Stimulated activated naive CD8-positive, alpha-beta T cell treated with anti-CD3 and anti-CD28 coated beads, Interleukin-15, amount 100 ng/mL, for 72 hours (primary cell): ENCODE measurements at regions not wholly inside any gene's neighbourhood (a gene's known extent, or its start where the extent isn't known, plus 50 kb on each side); places are given as distances from the start of the nearest gene placed in this dataset.

Experiments used
- ATAC-seq: fragments of 150-1000 bp; cut with Tn5 transposase; 2 replicates; pipeline ENCODE4 v1.10.0; 2021; ENCODE audit warnings: mild to moderate bottlenecking, moderate library complexity
- DNase-seq, 2 donors: peaks; one replicate each; pipeline ENCODE4 v3.0.0; 2021 to 2022
- H3K27ac Mint-ChIP-seq, 2 donors: one replicate each; pipeline ENCODE4 v1.8.0; 2022; ENCODE audit warnings: mild to moderate bottlenecking in 2 of 2, mixed read lengths in 2 of 2, moderate library complexity in 2 of 2
- H3K27me3 Mint-ChIP-seq: one replicate; pipeline ENCODE4 v1.8.0; 2022; ENCODE audit warnings: mixed read lengths
- H3K4me1 Mint-ChIP-seq: one replicate; pipeline ENCODE4 v1.8.0; 2022; ENCODE audit warnings: mild to moderate bottlenecking, mixed read lengths
- H3K4me3 Mint-ChIP-seq, 2 donors: one replicate each; pipeline ENCODE4 v1.8.0; 2022; ENCODE audit warnings: mild to moderate bottlenecking in 2 of 2, mixed read lengths in 2 of 2, moderate library complexity in 1 of 2
- H3K9me3 Mint-ChIP-seq, 2 donors: one replicate each; pipeline ENCODE4 v1.8.0; 2022; ENCODE audit warnings: mixed read lengths in 2 of 2

- Mint-ChIP-seq H3K9me3 (no peaks in the 10 kb centered on the region), H3K4me3 (no peak overlapping the region), H3K4me1 (no peaks in the 10 kb centered on the region), H3K27me3 (no peaks in the 10 kb centered on the region), H3K27ac (no peak overlapping the region)
- ATAC-seq: no peak
- DNase-seq: no peak
These were observed 1021.7 kb upstream of the GBE1 start for GRCh38 chr3:82783194-82783593.

GRCh38 chr3:82773207-82773606 lies 1011.8 kb upstream of the GBE1 start:
- DNase-seq (no peak), ATAC-seq (no peak)
- Mint-ChIP-seq H3K4me3 (no peak overlapping the region), H3K27ac (no peak overlapping the region), H3K4me1 (no peaks in the 10 kb centered on the region), H3K27me3 (no peaks in the 10 kb centered on the region), H3K9me3 (peaks cover 0 to 15% of the 10 kb centered on the region in 2 donors)

DNA sequence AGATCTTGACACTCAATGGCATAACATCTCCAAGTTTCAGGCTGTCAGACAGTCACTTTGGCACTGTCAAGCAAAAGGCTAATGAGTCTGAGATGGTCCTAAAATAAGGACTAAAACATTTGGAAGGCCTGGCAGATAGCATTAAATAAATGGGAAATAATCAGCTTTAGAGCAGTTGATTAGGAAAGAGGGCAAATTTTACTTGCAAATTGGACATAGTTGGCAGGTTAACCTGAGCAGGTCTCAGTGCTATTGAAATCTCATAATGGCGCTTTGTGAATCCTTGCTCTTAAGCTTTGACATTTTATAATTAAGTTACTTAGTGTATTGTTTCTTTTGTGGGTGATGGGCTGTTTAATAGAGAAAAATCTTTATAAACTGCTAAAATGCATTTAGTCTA lies 1003.1 kb upstream of the GBE1 start:
- Mint-ChIP-seq H3K27ac (no peak overlapping the region), H3K27me3 (no peaks in the 10 kb centered on the region), H3K9me3 (peaks cover 0 to 5% of the 10 kb centered on the region in 2 donors), H3K4me1 (no peaks in the 10 kb centered on the region), H3K4me3 (no peak overlapping the region)
- DNase-seq (no peak), ATAC-seq (no peak)

DNA sequence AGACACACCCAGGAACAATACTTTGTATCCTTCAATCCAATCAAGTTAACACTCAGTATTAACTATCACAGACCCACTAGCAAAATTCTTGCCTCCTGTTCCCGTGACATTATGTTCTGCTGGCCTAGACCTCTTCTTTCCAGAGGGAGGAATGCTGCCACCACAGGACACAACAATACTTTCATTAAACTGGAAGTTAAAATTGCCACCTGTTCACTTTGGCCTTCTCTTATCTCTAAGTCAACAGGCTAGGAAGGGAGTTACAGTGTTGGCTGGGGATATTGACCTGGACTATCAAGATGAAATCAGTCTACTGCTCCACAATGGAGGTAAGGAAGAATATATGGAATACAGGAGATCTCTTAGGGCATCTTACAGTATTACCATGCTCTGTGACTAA lies 1000.4 kb upstream of the GBE1 start:
- DNase-seq (no peak), ATAC-seq (no peak)
- H3K4me3 Mint-ChIP-seq: no peak overlapping the region
- peaks cover 0 to 8% of the 10 kb centered on the region in 2 donors for H3K9me3 Mint-ChIP-seq
- H3K4me1 Mint-ChIP-seq: no peaks in the 10 kb centered on the region
- no peaks in the 10 kb centered on the region for H3K27me3 Mint-ChIP-seq
- no peak overlapping the region for H3K27ac Mint-ChIP-seq

- Mint-ChIP-seq H3K9me3 (peaks cover 8 to 19% of the 10 kb centered on the region in 2 donors), H3K4me3 (no peak overlapping the region), H3K4me1 (no peaks in the 10 kb centered on the region), H3K27me3 (no peaks in the 10 kb centered on the region), H3K27ac (no peak overlapping the region)
- ATAC-seq (no peak), DNase-seq (no peak)
These were observed 984.1 kb upstream of the GBE1 start for GRCh38 chr3:82745544-82745943.

GRCh38 chr3:82743196-82743595 lies 981.8 kb upstream of the GBE1 start:
- Mint-ChIP-seq H3K27ac (no peak overlapping the region), H3K27me3 (no peaks in the 10 kb centered on the region), H3K4me1 (no peaks in the 10 kb centered on the region), H3K9me3 (peaks cover 8 to 19% of the 10 kb centered on the region in 2 donors), H3K4me3 (no peak overlapping the region)
- no peak for DNase-seq
- ATAC-seq: no peak

GRCh38 chr3:82741346-82741745 lies 979.9 kb upstream of the GBE1 start:
- Mint-ChIP-seq H3K4me1 (no peaks in the 10 kb centered on the region), H3K9me3 (peaks cover 0 to 19% of the 10 kb centered on the region in 2 donors), H3K27me3 (no peaks in the 10 kb centered on the region), H3K4me3 (no peak overlapping the region), H3K27ac (no peak overlapping the region)
- ATAC-seq: no peak
- DNase-seq: no peak

- Mint-ChIP-seq H3K27me3 (no peaks in the 10 kb centered on the region), H3K4me3 (no peak overlapping the region), H3K27ac (no peak overlapping the region), H3K9me3 (peaks cover 0 to 9% of the 10 kb centered on the region in 2 donors), H3K4me1 (no peaks in the 10 kb centered on the region)
- DNase-seq (no peak), ATAC-seq (no peak)
These were observed 977.9 kb upstream of the GBE1 start for GRCh38 chr3:82739390-82739789.

DNA sequence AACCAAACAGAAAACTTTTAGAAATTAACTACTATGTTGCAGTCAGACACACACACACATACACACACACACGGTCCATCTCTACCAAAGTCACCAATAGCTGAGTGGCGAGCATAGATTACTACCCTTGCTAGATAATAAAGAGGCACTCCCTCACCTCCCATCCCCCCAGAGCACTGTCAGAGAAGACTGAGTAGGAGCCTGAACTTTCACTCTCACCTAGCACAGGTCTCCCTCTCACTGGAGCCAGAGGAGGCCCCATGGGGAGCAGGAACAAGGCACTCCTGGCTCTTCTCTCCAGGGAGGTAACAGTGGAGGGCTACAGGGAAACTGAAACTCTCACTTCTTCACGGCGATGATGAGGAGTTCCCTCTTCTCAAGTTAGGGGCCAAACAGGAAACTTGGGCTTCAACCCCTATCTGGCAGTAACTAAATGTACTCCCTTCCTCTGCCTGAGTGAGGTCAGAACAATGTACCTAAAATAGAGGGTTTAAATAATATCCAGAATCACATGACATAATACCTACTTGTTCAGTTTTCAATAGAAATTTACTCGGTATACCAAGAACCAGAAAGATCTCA lies 975.3 kb upstream of the GBE1 start:
- Mint-ChIP-seq H3K27me3 (no peaks in the 10 kb centered on the region), H3K27ac (no peak overlapping the region), H3K4me3 (no peak overlapping the region), H3K9me3 (no peaks in the 10 kb centered on the region), H3K4me1 (no peaks in the 10 kb centered on the region)
- DNase-seq (no peak), ATAC-seq (no peak)

DNA sequence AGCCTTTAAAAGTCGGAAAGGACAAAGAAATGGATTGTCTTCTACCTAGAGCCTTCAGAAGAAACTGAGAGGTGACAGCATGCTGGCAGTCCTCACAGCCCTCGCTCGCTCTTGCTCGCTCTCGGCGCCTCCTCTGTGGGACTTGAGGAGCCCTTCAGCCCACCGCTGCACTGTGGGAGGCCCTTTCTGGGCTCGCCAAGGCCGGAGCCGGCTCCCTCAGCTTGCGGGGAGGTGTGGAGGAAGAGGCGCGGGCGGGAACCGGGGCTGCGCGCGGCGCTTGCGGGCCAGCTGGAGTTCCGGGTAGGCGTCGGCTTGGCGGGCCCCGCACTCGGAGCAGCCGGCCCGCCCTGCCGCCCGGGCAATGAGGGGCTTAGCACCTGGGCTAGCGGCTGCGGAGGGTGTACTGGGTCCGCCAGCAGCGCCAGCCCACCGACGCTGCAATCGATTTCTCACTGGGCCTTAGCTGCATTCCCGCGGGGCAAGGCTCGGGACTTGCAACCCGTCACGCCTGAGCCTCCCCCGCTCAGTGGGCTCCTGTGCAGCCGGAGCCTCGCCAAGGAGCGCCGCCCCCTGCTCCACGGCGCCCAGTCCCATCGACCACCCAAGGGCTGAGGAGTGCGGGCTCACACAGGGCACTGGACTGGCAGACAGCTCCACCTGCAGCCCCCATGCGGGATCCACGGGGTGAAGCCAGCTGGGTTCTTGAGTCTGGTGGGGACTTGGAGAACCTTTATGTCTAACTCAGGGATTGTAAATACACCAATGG lies 953.8 kb upstream of the GBE1 start:
- no peak for ATAC-seq
- Mint-ChIP-seq H3K27ac (no peak overlapping the region), H3K27me3 (no peaks in the 10 kb centered on the region), H3K9me3 (peaks cover 8 to 24% of the 10 kb centered on the region in 2 donors), H3K4me3 (no peak overlapping the region), H3K4me1 (no peaks in the 10 kb centered on the region)
- DNase-seq: no peak

DNA sequence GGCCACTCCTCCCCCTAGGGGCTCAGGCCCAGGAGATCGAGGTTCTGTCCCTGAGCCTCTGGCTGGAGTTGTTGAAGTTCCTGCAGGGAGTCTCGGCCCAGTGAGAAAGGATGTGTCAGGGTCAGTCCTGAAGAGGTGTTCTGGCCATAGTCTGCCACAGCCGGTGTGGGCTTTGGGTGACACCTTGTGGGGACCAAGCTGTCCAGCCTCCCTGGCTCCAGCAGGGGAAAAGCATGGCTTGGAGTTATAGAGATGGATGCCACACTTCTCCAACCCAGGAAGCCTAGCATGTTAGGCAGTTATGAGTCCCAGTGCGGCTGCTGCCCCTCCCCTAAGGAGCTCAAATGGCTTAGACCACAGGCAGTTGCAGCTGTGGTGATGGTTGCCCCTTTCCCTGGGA lies 945.6 kb upstream of the GBE1 start:
- Mint-ChIP-seq H3K4me3 (no peak overlapping the region), H3K4me1 (no peaks in the 10 kb centered on the region), H3K27me3 (no peaks in the 10 kb centered on the region), H3K9me3 (peaks cover 23 to 29% of the 10 kb centered on the region in 2 donors), H3K27ac (no peak overlapping the region)
- DNase-seq (no peak), ATAC-seq (no peak)

GRCh38 chr3:82685761-82686160 lies 924.3 kb upstream of the GBE1 start:
- DNase-seq (no peak), ATAC-seq (no peak)
- Mint-ChIP-seq H3K27ac (no peak overlapping the region), H3K4me1 (no peaks in the 10 kb centered on the region), H3K4me3 (no peak overlapping the region), H3K27me3 (no peaks in the 10 kb centered on the region), H3K9me3 (peaks cover 0 to 5% of the 10 kb centered on the region in 2 donors)

GRCh38 chr3:82676356-82677026 lies 915.0 kb upstream of the GBE1 start:
- Mint-ChIP-seq H3K9me3 (peaks cover 5 to 15% of the 10 kb centered on the region in 2 donors), H3K4me3 (no peak overlapping the region), H3K4me1 (no peaks in the 10 kb centered on the region), H3K27ac (no peak overlapping the region), H3K27me3 (no peaks in the 10 kb centered on the region)
- no peak for DNase-seq
- no peak for ATAC-seq

GRCh38 chr3:82672966-82673365 lies 911.5 kb upstream of the GBE1 start:
- no peak overlapping the region for H3K27ac Mint-ChIP-seq
- H3K4me3 Mint-ChIP-seq: no peak overlapping the region
- DNase-seq (no peak), ATAC-seq (no peak)
- no peaks in the 10 kb centered on the region for H3K27me3 Mint-ChIP-seq
- H3K9me3 Mint-ChIP-seq: peaks cover 4 to 11% of the 10 kb centered on the region in 2 donors
- H3K4me1 Mint-ChIP-seq: no peaks in the 10 kb centered on the region

GRCh38 chr3:82671466-82671865 lies 910.0 kb upstream of the GBE1 start:
- Mint-ChIP-seq H3K27ac (no peak overlapping the region), H3K27me3 (no peaks in the 10 kb centered on the region), H3K4me3 (no peak overlapping the region), H3K4me1 (no peaks in the 10 kb centered on the region), H3K9me3 (peaks cover under 1 to 8% of the 10 kb centered on the region in 2 donors)
- DNase-seq (no peak), ATAC-seq (no peak)

DNA sequence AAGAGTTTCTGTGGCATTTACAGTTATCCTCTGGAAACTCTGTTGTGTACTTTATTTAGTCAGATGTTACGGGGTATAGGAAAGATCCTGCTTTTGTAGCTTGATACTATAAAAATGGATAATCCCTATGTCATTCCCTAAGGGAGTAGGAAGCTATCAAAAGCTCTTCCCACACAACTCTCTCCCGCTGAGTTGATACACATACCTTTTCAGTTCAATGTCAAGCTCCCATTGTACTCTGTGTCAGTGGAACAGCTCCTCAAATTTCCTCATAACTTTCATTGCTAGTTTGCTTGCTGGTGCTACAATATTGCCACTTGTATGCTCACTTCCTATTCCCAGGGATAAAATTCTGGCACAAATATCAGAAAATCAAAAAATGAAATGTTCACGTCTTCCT lies 893.3 kb upstream of the GBE1 start:
- H3K4me1 Mint-ChIP-seq: no peaks in the 10 kb centered on the region
- no peak for DNase-seq
- H3K27me3 Mint-ChIP-seq: no peaks in the 10 kb centered on the region
- H3K27ac Mint-ChIP-seq: no peak overlapping the region
- ATAC-seq: no peak
- peaks cover 7 to 10% of the 10 kb centered on the region in 2 donors for H3K9me3 Mint-ChIP-seq
- no peak overlapping the region for H3K4me3 Mint-ChIP-seq
